GM10248 (cell line): ENCODE measurements at regions not wholly inside any gene's neighbourhood (a gene's known extent, or its start where the extent isn't known, plus 50 kb on each side); places are given as distances from the start of the nearest gene placed in this dataset.

ENCODE experiments used
- CTCF ChIA-PET: fragments of 300-600 bp; sonication (Branson Sonifier 250); formaldehyde crosslinking; extraction: SDS; loops from one replicate; lab custom pipeline; 2021; ENCODE audit warnings: antibody characterized with exemption; lab: Yijun Ruan, JAX
- POLR2A ChIA-PET: fragments of 350-650 bp; sonication (Branson Sonifier 250); formaldehyde crosslinking; extraction: SDS; loops from one replicate; lab custom pipeline; 2020; ENCODE audit warnings: antibody characterized with exemption; lab: Yijun Ruan, JAX
- DNase-seq: peaks from one replicate; pipeline ENCODE4 v3.0.0; 2012; ENCODE audit errors: extremely low spot score
- TF ChIP-seq, protein P1 (sequence below): IDR thresholded peaks from 2 replicates; pipeline ENCODE4 v1.5.1; 2012; ENCODE audit warnings: mild to moderate bottlenecking, low read depth; ENCODE audit errors: extremely low read depth, missing control alignments, control extremely low read depth

DNA sequence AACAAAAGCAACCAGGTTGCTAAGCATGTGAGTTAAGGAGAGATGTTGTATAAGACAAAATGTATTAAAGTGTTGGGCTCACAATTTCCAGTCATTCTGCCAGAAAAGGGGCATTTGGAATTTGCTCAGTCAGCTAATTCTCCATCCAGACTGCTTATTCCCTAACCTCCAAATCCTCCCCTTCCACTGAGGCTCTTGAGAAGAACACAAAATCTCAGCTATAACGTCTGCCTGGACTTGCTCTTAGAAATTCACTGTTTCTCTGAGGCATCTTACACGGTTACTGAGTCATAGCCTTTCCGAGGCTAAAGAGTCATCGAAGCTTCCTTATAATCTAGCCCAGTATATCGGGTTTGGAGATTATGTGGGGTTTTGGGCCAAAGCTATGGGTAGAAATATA, 548.2 kb upstream of the ADGRL4 start:
- TF ChIP-seq, protein P1, sequence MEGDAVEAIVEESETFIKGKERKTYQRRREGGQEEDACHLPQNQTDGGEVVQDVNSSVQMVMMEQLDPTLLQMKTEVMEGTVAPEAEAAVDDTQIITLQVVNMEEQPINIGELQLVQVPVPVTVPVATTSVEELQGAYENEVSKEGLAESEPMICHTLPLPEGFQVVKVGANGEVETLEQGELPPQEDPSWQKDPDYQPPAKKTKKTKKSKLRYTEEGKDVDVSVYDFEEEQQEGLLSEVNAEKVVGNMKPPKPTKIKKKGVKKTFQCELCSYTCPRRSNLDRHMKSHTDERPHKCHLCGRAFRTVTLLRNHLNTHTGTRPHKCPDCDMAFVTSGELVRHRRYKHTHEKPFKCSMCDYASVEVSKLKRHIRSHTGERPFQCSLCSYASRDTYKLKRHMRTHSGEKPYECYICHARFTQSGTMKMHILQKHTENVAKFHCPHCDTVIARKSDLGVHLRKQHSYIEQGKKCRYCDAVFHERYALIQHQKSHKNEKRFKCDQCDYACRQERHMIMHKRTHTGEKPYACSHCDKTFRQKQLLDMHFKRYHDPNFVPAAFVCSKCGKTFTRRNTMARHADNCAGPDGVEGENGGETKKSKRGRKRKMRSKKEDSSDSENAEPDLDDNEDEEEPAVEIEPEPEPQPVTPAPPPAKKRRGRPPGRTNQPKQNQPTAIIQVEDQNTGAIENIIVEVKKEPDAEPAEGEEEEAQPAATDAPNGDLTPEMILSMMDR: no peak
- no peak for DNase-seq
- POLR2A ChIA-PET: no interaction called here
- CTCF ChIA-PET: no interaction called here

DNA sequence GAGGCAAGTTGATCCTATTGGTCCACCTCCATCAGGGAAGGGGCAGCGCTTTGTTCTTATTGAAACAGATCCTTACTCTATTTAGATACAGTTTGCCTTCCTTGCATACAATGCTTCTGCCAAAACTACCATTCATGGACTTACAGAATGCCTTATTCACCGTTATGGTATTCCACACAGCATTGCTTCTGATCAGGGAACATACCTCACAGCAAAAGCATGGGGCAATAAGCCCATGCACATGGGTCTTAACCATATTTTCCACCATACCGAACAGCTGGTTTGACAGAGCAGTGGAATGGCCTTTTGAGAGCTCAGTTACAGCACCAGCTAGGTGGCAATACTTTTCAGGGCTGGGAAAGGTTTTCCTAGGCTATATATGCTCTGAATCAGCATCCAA, 544.8 kb upstream of the ADGRL4 start:
- TF ChIP-seq, protein P1: no peak
- ChIA-PET CTCF (no interaction called here), POLR2A (no interaction called here)
- DNase-seq: no peak

DNA sequence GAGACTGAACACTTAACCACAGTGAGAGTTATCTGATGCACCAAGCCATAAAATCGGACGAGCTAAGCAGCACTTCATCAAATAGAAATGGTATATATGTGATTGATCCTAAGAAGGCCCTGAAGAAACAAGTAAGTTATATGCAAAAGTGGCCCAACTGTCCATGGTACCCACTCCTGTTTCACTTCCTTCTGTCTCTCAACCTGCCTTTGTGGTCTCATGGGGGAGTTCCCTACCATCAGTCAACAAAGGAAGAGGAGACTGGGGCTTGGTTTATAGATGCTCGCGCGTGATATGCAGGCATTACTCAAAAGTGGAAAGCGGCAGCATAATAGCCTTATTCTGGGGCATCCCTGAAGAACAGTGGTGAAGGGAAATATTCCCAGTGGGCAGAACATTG, 543.9 kb upstream of the ADGRL4 start:
- TF ChIP-seq, protein P1: no peak
- CTCF ChIA-PET: no interaction called here
- DNase-seq: no peak
- POLR2A ChIA-PET: no interaction called here

DNA sequence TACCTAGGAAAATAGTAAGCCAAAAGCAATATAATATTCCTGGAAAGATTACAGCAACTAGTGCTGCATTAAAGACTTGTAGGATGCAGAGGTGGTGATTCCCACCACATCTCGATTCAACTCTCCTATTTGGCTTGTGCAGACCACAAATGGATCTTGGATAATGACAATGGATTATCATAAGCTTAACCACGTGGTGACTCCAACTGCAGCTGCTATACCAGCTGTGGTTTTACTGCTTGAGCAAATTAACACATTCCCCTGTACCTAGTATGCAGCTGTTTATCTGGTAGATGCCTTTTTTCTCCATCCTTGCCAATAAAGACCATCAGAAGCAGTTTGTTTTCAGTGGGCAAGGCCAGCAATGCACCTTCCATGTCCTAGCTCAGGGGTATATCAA, 542.7 kb upstream of the ADGRL4 start:
- POLR2A ChIA-PET: no interaction called here
- CTCF ChIA-PET: interaction anchor here (1.3 kb wide), 1 partner anchor 14 kb away, joined by 3 read pairs; no protein-coding TSS in a partner anchor
- DNase-seq: no peak
- TF ChIP-seq, protein P1: no peak

DNA sequence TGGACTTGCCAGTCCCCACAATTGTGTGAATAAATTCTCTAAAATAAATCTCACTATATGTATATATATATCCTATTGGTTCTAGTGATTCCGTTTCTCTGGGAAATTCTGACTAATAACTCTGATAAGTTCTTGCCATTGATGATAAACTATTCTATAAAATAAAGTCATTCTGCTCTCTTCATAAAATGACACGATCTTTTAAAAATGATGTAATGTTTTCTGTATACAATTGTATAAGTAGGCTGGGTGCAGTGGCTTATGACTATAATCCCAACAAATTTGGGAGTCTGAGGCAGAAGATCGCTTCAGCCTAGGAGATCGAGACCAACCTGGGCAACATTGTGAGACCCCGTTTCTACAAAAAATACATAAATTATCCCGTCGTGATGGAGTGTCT, 541.0 kb upstream of the ADGRL4 start:
- ChIA-PET POLR2A (no interaction called here), CTCF (interaction anchor here (1.2 to 1.6 kb wide), 2 partner anchors 14 to 19 kb away, joined by 3 to 4 read pairs; no protein-coding TSS in a partner anchor)
- no peak for DNase-seq
- TF ChIP-seq, protein P1: no peak

DNA sequence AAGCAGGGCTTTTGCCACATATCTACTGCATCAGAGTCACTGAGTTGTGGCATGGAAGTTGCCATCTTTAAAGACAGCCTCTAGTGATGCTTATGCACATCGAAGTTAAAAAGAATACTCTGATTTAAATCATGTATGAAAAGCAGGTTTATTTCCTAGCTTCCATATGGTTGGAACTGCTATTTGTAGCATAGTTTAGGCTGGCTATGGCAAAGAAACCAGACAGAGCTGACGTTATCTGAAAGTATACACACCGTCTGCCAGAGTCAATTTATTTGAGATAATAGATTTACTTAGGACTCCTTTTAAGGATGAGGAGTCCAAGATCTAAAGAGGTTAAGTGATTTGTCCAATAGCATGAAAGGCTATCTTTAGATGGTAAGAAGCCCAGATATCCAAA, 536.9 kb upstream of the ADGRL4 start:
- CTCF ChIA-PET: interaction anchor here (1.3 kb wide), 1 partner anchor 9 kb away, joined by 3 read pairs; no protein-coding TSS in a partner anchor
- no peak for DNase-seq
- TF ChIP-seq, protein P1: no peak
- POLR2A ChIA-PET: no interaction called here
